ENCODE measurements at regions not wholly inside any gene's neighbourhood (a gene's known extent, or its start where the extent isn't known, plus 50 kb on each side); places are given as distances from the start of the nearest gene placed in this dataset.

DNA sequence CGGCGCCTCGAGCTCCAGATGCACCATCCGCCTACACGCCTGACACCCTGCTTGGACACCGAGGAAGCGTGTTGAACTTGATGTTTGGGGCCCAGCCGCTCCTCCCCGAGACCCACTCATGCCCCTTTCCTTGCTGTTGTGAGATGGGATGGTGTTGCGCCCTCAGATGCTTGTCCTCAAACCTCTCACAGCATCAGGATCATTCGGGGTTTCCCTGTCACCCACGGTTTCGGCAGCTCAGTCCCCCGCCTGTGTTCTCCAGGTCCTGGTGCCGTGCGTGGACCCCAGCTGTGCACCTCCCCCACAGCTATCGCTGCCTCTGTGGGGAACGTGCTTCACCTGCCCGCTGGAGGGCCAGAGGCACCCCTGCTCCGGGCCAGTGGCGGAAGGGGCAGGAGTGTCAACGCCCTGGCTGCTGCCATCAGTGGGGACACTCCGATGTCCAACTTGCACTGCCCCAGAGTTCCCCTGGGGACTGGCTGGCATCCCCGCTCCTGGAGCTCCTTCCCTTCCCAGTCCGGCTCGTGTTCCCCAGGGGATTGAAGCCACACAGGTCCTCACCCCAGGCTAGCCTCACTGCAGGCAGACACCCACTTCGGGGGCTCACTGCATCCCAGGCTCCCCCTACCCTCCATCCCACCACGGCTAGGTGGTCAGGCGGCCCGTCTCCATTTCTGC, 82.3 kb upstream of the ADRA2C start:
- no peak for DNase-seq (ENCODE audit: low read depth)
- TF ChIP-seq, protein P1, sequence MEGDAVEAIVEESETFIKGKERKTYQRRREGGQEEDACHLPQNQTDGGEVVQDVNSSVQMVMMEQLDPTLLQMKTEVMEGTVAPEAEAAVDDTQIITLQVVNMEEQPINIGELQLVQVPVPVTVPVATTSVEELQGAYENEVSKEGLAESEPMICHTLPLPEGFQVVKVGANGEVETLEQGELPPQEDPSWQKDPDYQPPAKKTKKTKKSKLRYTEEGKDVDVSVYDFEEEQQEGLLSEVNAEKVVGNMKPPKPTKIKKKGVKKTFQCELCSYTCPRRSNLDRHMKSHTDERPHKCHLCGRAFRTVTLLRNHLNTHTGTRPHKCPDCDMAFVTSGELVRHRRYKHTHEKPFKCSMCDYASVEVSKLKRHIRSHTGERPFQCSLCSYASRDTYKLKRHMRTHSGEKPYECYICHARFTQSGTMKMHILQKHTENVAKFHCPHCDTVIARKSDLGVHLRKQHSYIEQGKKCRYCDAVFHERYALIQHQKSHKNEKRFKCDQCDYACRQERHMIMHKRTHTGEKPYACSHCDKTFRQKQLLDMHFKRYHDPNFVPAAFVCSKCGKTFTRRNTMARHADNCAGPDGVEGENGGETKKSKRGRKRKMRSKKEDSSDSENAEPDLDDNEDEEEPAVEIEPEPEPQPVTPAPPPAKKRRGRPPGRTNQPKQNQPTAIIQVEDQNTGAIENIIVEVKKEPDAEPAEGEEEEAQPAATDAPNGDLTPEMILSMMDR (conservative IDR thresholded peaks at IDR 0.05; ENCODE audit: low read depth, low read length) = no peak
- no peak overlapping the region for H3K4me3 ChIP-seq (ENCODE audit: low read length)

DNA sequence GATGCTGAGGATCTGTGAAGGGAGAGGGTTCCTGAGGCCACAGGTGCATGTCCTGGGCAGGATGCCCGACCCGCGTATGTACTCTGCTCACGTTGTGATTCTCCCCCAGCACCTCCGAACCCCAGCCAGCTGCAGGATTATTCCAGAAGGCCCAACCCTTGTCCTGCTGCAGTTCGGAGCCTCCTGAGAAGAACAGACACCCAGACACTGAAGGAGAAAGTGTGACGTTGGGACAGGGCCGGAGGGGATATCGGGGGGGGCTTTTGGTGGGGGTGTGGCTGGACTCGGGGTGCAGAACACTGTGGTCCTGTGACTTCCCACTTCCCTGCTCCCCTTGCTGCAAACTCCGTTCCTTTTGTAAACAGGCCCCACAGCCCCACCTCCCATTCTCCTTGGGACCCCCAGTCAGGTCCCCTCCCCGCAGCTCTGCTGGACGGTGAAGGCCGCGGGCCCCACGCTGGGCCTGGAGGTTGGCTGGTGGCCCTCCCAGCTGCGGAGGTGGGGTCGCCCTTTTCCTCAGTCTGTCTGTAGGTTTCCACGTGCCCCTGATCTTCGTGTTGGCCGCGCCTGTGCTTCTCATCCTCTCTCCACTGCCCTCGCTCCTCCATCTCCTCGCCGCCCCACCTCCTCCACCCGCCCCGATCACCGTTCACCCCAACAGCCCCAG, 83.0 kb upstream of the ADRA2C start:
- no peak overlapping the region for H3K4me3 ChIP-seq (ENCODE audit: low read length)
- TF ChIP-seq, protein P1 (conservative IDR thresholded peaks at IDR 0.05; ENCODE audit: low read depth, low read length) = no peak
- no peak for DNase-seq (ENCODE audit: low read depth)

DNA sequence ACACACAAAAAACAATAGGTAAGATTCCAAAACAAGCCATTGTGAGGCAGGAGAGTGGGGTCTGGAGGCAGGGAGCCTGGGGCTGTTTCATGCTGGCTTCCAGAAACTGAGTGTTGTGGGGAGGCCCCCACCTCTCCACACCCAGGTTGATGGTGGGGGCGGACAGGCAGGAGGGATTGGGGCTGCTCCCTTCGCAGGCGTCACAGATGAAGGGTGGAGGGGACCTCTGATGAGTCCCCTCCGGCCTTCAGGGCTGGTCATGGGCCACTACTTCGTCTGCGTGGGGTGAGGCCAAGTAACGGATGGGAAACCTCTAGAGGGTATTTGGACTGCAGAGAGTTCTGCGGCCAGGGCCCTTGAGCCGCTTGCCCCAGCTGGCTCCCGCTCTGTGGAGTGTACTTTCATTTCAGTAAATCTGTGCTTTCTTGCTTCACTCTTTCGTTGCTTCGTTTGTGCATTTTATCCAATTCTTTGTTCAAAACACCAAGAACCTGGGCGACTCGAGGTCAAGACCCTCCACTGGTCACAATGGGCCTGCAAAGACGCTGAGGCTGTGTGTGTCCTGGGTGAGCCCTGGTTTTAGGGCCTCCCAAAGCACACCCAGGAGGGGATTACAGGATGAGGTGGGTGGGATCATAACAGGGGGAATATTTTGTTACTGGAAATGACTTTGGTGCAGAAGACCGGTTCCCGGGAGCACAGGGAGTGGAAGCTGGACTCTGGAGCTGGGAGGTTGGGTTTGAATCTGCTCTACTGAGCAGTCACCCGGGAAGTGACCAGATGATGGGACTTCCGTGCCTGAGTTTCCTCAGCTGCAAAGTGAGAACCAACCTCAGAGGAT, 83.7 kb upstream of the ADRA2C start:
- TF ChIP-seq, protein P1 (conservative IDR thresholded peaks at IDR 0.05; ENCODE audit: low read depth, low read length) = no peak
- H3K4me3 ChIP-seq (ENCODE audit: low read length) = no peak overlapping the region
- no peak for DNase-seq (ENCODE audit: low read depth)

DNA sequence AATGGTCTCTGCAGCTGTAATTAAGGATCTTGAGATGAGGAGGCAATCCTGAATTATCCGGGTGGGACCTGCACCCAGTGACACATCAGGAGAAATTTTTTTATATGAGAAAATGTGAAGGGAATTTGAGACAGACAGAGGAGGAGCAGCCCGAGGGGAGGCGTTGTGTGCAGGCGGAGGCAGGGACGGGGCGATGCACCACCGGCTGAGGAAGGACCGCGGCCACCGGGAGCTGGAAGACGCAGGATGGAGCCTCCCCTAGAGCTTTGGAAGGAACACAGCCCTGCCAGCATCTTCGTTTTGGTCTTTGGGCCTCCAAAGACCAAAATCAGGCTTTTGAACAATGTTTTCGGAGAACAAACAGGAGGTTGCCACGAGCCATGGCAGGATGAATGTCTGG, 85.0 kb upstream of the ADRA2C start:
- DNase-seq (ENCODE audit: low read depth) = no peak
- H3K4me3 ChIP-seq (ENCODE audit: low read length) = no peak overlapping the region

DNA sequence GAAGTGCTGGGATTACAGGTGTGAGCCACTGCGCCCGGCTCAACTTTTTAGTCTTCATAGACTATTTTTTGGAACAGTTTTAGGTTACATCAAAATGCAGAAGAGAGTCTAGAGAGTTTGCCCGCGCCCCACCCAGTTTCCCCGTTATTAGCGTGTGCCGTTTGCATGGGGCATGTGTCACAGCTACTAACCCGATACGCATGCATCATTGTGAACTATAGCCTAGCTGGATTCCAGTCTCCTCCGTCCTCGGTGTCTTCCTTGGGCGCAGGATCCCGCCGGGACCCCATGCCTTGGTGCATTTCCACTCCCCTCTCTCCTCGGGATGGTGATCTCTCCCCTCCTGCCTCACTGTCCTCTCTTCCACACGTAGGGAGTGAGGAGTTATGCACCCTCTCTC, 85.5 kb upstream of the ADRA2C start:
- TF ChIP-seq, protein P1 (conservative IDR thresholded peaks at IDR 0.05; ENCODE audit: low read depth, low read length) = no peak
- no peak overlapping the region for H3K4me3 ChIP-seq (ENCODE audit: low read length)

More for the DNA sequence above, 85.0 kb upstream of the ADRA2C start:
- TF ChIP-seq, protein P1 (conservative IDR thresholded peaks at IDR 0.05; ENCODE audit: low read depth, low read length) = no peak

DNA sequence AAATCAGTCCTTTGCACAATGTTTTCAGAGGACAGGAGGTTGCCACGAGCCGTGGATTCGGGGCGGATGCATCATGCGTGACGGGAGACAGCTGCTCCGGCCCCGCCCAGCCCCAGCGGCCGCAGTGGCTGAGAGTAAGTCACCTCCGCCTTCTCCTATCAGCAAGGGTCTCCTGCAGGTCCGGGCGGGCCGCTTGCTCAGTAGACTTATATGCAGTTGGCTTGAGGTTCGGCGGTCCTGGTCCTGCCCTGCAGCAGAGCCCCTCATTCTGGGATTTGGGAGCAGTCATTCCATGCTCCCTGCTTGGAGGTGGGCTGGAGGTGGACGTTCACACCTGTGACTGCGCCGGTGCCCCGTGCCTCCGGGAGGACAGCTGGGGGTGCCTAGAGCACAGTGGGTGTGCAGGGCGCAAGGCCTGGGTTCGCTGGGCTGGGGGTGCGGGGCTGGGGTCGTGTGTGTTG, 86.3 kb upstream of the ADRA2C start:
- no peak for DNase-seq (ENCODE audit: low read depth)
- H3K4me3 ChIP-seq (ENCODE audit: low read length) = no peak overlapping the region
- TF ChIP-seq, protein P1 (conservative IDR thresholded peaks at IDR 0.05; ENCODE audit: low read depth, low read length) = no peak

More for the DNA sequence above, 85.5 kb upstream of the ADRA2C start:
- DNase-seq (ENCODE audit: low read depth) = no peak
